NCI-H510A (cell line): ENCODE measurements at regions not wholly inside any gene's neighbourhood (a gene's known extent, or its start where the extent isn't known, plus 50 kb on each side); places are given as distances from the start of the nearest gene placed in this dataset.

ENCODE experiments used
- DNase-seq: peaks from one replicate; lab custom pipeline; 2025; lab: John Stamatoyannopoulos, UW

GRCh38 chr7:36006636-36007229 lies 146.3 kb upstream of the EEPD1 start:
- DNase-seq, result no peak

GRCh38 chr7:36010656-36011587 lies 142.1 kb upstream of the EEPD1 start:
- no peak for DNase-seq

- DNase-seq, result no peak
These were observed 141.5 kb upstream of the EEPD1 start for GRCh38 chr7:36011588-36011965.

GRCh38 chr7:36013246-36014014 lies 139.6 kb upstream of the EEPD1 start:
- no peak for DNase-seq

GRCh38 chr7:36014961-36015360 lies 138.1 kb upstream of the EEPD1 start:
- DNase-seq, result no peak

GRCh38 chr7:36015733-36016132 lies 137.3 kb upstream of the EEPD1 start:
- no peak for DNase-seq

- no peak for DNase-seq
These were observed 136.4 kb upstream of the EEPD1 start for GRCh38 chr7:36016648-36017047.

GRCh38 chr7:36017111-36017510 lies 135.9 kb upstream of the EEPD1 start:
- no peak for DNase-seq

- no peak for DNase-seq
These were observed 134.1 kb upstream of the EEPD1 start for GRCh38 chr7:36018816-36019484.

- no peak for DNase-seq
These were observed 133.5 kb upstream of the EEPD1 start for GRCh38 chr7:36019538-36019937.

- DNase-seq, result no peak
These were observed 133.1 kb upstream of the EEPD1 start for GRCh38 chr7:36019980-36020379.

GRCh38 chr7:36021367-36021766 lies 131.7 kb upstream of the EEPD1 start:
- DNase-seq, result no peak

GRCh38 chr7:36021917-36022550 lies 131.0 kb upstream of the EEPD1 start:
- no peak for DNase-seq

- no peak for DNase-seq
These were observed 130.0 kb upstream of the EEPD1 start for GRCh38 chr7:36023033-36023560.

GRCh38 chr7:36025190-36025589 lies 127.9 kb upstream of the EEPD1 start:
- DNase-seq, result no peak

- no peak for DNase-seq
These were observed 123.7 kb upstream of the EEPD1 start for GRCh38 chr7:36029311-36029710.

GRCh38 chr7:36029853-36030515 lies 123.1 kb upstream of the EEPD1 start:
- no peak for DNase-seq

GRCh38 chr7:36032361-36032818 lies 120.7 kb upstream of the EEPD1 start:
- no peak for DNase-seq

- no peak for DNase-seq
These were observed 119.0 kb upstream of the EEPD1 start for GRCh38 chr7:36034020-36034419.

- DNase-seq, result no peak
These were observed 117.9 kb upstream of the EEPD1 start for GRCh38 chr7:36035186-36035585.

GRCh38 chr7:36036590-36036989 lies 116.5 kb upstream of the EEPD1 start:
- no peak for DNase-seq
